Calu3 (cell line): ENCODE measurements at regions not wholly inside any gene's neighbourhood (a gene's known extent, or its start where the extent isn't known, plus 50 kb on each side); places are given as distances from the start of the nearest gene placed in this dataset.
"Not testable (repeated sequence)": the region's sequence is repeated elsewhere in the genome, so short reads cannot be mapped to it uniquely, and the experiment has no call there.

Source experiments
- BruUV-seq: library from RNA; stranded (reverse); fragments of 400-500 nt; replicated peaks from 2 replicates; lab custom pipeline; 2021; lab: Mats Ljungman, UMichigan
- CTCF ChIA-PET: fragments of 300-600 bp; sonication (Branson Sonifier 250); formaldehyde crosslinking; loops from one replicate; lab custom pipeline; 2022; ENCODE audit warnings: antibody characterized with exemption; lab: Charles Lee
- DNase-seq: peaks from one replicate; pipeline ENCODE4 v3.0.0; 2022
- H3K27ac Mint-ChIP-seq: one replicate; pipeline ENCODE4 v1.8.0; 2022; ENCODE audit warnings: mixed read lengths; ENCODE audit not compliant: unreplicated experiment
- H3K27me3 Mint-ChIP-seq: one replicate; pipeline ENCODE4 v1.8.0; 2022; ENCODE audit warnings: mixed read lengths; ENCODE audit not compliant: unreplicated experiment
- H3K36me3 Mint-ChIP-seq: one replicate; pipeline ENCODE4 v1.8.0; 2022; ENCODE audit warnings: mild to moderate bottlenecking, moderate library complexity, mixed read lengths; ENCODE audit not compliant: insufficient read depth, unreplicated experiment
- H3K4me1 Mint-ChIP-seq: one replicate; pipeline ENCODE4 v1.8.0; 2022; ENCODE audit warnings: mild to moderate bottlenecking, low read depth, mixed read lengths; ENCODE audit not compliant: unreplicated experiment
- H3K4me3 Mint-ChIP-seq: one replicate; pipeline ENCODE4 v1.8.0; 2022; ENCODE audit warnings: mild to moderate bottlenecking, low read depth, moderate library complexity, mixed read lengths; ENCODE audit not compliant: unreplicated experiment
- H3K9me3 Mint-ChIP-seq: one replicate; pipeline ENCODE4 v1.8.0; 2022; ENCODE audit warnings: low read depth, mixed read lengths; ENCODE audit not compliant: unreplicated experiment
- CTCF ChIP-seq: fragments of 200-600 bp; IDR thresholded peaks from one replicate; pipeline ENCODE4 v1.8.0; 2022; ENCODE audit warnings: antibody characterized with exemption; ENCODE audit not compliant: unreplicated experiment
- intact Hi-C: fragments of 100-400 bp; cut with micrococcal nuclease; formaldehyde crosslinking; loops from one replicate; pipeline ENCODE4 v1.10.0; 2022; ENCODE audit not compliant: unreplicated experiment

DNA sequence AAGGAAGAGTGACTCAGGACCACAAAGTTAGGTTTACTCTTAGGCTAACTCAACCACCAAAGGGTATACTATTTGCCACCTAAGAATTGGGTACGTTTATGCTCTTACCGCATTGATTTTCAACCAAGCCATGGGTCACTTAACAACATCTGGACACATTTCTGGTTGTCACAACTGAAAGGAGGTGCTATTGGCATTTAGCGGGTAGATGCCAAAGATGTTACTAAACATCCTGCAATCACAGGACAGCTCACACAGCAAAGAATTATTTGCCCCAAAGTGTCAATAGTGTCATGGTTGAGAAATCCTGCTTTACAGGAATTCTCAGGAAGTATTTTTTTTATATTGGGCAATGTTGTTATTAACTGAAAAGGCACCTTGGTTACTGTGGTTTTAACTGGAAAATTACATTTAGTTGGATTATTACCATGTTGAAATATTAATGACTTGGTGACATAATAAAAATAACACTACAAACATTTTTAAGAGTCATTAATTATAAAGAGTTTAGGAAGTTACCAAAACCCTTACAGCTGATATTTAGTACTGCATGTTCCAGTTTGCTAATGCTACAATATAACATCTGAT is 185.0 kb upstream of the TMEM196 start:
- no TSS peak for BruUV-seq
- peak; percentile 80 for DNase-seq
- peaks cover 10% of the 10 kb centered on the region for H3K36me3 Mint-ChIP-seq
- peaks cover 33% of the 10 kb centered on the region for H3K4me1 Mint-ChIP-seq
- H3K27me3 Mint-ChIP-seq, result no peaks in the 10 kb centered on the region
- H3K9me3 Mint-ChIP-seq, result peaks cover 4% of the 10 kb centered on the region
- peak overlapping the region; percentile 97 for H3K27ac Mint-ChIP-seq
- no peak for TF ChIP-seq CTCF
- intact Hi-C loops, result loop anchor here (1.0 to 2.0 kb wide), 2 partner anchors 59 to 254 kb away; no protein-coding TSS in a partner anchor
- CTCF ChIA-PET, result no interaction called here
- H3K4me3 Mint-ChIP-seq, result no peak overlapping the region

GRCh38 chr7:19957664-19958063 is 184.2 kb upstream of the TMEM196 start:
- H3K4me3 Mint-ChIP-seq, result no peak overlapping the region
- H3K27ac Mint-ChIP-seq, result peak overlapping the region; percentile 97
- CTCF ChIA-PET, result no interaction called here
- H3K4me1 Mint-ChIP-seq, result peaks cover 33% of the 10 kb centered on the region
- H3K27me3 Mint-ChIP-seq, result no peaks in the 10 kb centered on the region
- BruUV-seq, result no TSS peak
- intact Hi-C loops, result loop anchor here (1.0 to 2.0 kb wide), 2 partner anchors 58 to 255 kb away; no protein-coding TSS in a partner anchor
- peaks cover 10% of the 10 kb centered on the region for H3K36me3 Mint-ChIP-seq
- peaks cover 6% of the 10 kb centered on the region for H3K9me3 Mint-ChIP-seq
- DNase-seq, result no peak
- no peak for TF ChIP-seq CTCF

DNA sequence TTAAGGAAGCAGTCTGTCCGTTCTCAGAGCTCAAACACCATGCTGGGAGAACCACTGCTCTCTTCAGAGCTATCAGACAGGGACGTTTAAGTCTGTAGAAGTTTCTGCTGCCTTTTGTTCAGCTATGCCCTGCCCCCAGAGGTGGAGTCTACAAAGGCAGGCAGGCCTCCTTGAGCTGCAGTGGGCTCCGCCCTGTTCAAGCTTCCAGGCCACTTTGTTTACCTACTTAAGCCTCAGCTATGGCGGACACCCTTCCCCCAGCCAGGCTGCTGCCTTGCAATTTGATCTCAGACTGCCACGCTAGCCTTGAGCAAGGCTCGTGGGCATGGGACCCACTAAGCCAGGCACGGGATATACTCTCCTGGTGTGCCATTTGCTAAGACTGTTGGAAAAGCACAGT is 180.7 kb upstream of the TMEM196 start:
- H3K27me3 Mint-ChIP-seq, H3K27ac Mint-ChIP-seq, H3K4me3 Mint-ChIP-seq, BruUV-seq, H3K36me3 Mint-ChIP-seq, DNase-seq, intact Hi-C loops, CTCF ChIA-PET: not testable (repeated sequence)
- peaks cover 14% of the 10 kb centered on the region for H3K9me3 Mint-ChIP-seq
- H3K4me1 Mint-ChIP-seq, result peaks cover 11% of the 10 kb centered on the region

- H3K27ac Mint-ChIP-seq, intact Hi-C loops, H3K27me3 Mint-ChIP-seq, H3K4me1 Mint-ChIP-seq, BruUV-seq, DNase-seq, H3K36me3 Mint-ChIP-seq, H3K4me3 Mint-ChIP-seq, CTCF ChIA-PET: not testable (repeated sequence)
- H3K9me3 Mint-ChIP-seq, result peaks cover 16% of the 10 kb centered on the region
Measured at GRCh38 chr7:19953411-19953810, 180.0 kb upstream of the TMEM196 start.

GRCh38 chr7:19948160-19948559 is 174.7 kb upstream of the TMEM196 start:
- CTCF ChIA-PET, result no interaction called here
- TF ChIP-seq CTCF, result no peak
- Mint-ChIP-seq H3K4me3 (no peak overlapping the region), H3K9me3 (peaks cover 12% of the 10 kb centered on the region), H3K36me3 (no peaks in the 10 kb centered on the region), H3K27ac (no peak overlapping the region), H3K27me3 (no peaks in the 10 kb centered on the region), H3K4me1 (peaks cover 9% of the 10 kb centered on the region)
- intact Hi-C loops, result no loop called here
- BruUV-seq, result no TSS peak
- no peak for DNase-seq
